ENCODE measurements at regions not wholly inside any gene's neighbourhood (a gene's known extent, or its start where the extent isn't known, plus 50 kb on each side); places are given as distances from the start of the nearest gene placed in this dataset.
A peak's percentile ranks its signal among the peaks of the same experiment; 100 is the strongest.

- peaks cover 2% of the 10 kb centered on the region for H3K9me3 ChIP-seq (ENCODE audit: low read depth, low read length)
- no peaks in the 10 kb centered on the region for H4K20me1 ChIP-seq (ENCODE audit: insufficient read depth, low read length)
- H3K4me3 ChIP-seq (ENCODE audit: insufficient read depth, low read length): no peak overlapping the region
- no peaks in the 10 kb centered on the region for H3K79me2 ChIP-seq (ENCODE audit: insufficient read depth, low read length)
- H3K36me3 ChIP-seq (ENCODE audit: insufficient read depth, low read length): no peaks in the 10 kb centered on the region
- no peak overlapping the region for H3K27ac ChIP-seq (ENCODE audit: low read depth, low read length)
- H2AFZ ChIP-seq (ENCODE audit: low read length): no peak overlapping the region
- no peak overlapping the region for H3K4me2 ChIP-seq (ENCODE audit: insufficient read depth, low read length)
- DNase-seq (ENCODE audit: insufficient read length, low spot score, missing footprints): peak; percentile 9
- no peak for TF ChIP-seq CTCF (IDR thresholded peaks at IDR 0.05; ENCODE audit: extremely low read depth, low read depth, low read length)
- no peaks in the 10 kb centered on the region for H3K27me3 ChIP-seq (ENCODE audit: insufficient read depth, low read length)
- no peaks in the 10 kb centered on the region for H3K4me1 ChIP-seq (ENCODE audit: insufficient read depth, low read length)
Measured at GRCh38 chr3:152664766-152665165, 170.2 kb upstream of the P2RY1 start.

GRCh38 chr3:152667267-152667666 is 167.7 kb upstream of the P2RY1 start:
- H3K36me3 ChIP-seq (ENCODE audit: insufficient read depth, low read length): no peaks in the 10 kb centered on the region
- no peaks in the 10 kb centered on the region for H4K20me1 ChIP-seq (ENCODE audit: insufficient read depth, low read length)
- H3K27me3 ChIP-seq (ENCODE audit: insufficient read depth, low read length): no peaks in the 10 kb centered on the region
- no peak overlapping the region for H2AFZ ChIP-seq (ENCODE audit: low read length)
- H3K4me1 ChIP-seq (ENCODE audit: insufficient read depth, low read length): no peaks in the 10 kb centered on the region
- no peak overlapping the region for H3K27ac ChIP-seq (ENCODE audit: low read depth, low read length)
- no peak overlapping the region for H3K4me3 ChIP-seq (ENCODE audit: insufficient read depth, low read length)
- DNase-seq (ENCODE audit: insufficient read length, low spot score, missing footprints): no peak
- no peaks in the 10 kb centered on the region for H3K79me2 ChIP-seq (ENCODE audit: insufficient read depth, low read length)
- H3K4me2 ChIP-seq (ENCODE audit: insufficient read depth, low read length): no peak overlapping the region
- no peaks in the 10 kb centered on the region for H3K9me3 ChIP-seq (ENCODE audit: low read depth, low read length)
- no peak for TF ChIP-seq CTCF (IDR thresholded peaks at IDR 0.05; ENCODE audit: extremely low read depth, low read depth, low read length)

- no peak for DNase-seq (ENCODE audit: insufficient read length, low spot score, missing footprints)
- Histone ChIP-seq H3K4me2 (ENCODE audit: insufficient read depth, low read length) (no peak overlapping the region), H3K4me1 (ENCODE audit: insufficient read depth, low read length) (no peaks in the 10 kb centered on the region), H3K79me2 (ENCODE audit: insufficient read depth, low read length) (no peaks in the 10 kb centered on the region), H3K4me3 (ENCODE audit: insufficient read depth, low read length) (no peak overlapping the region), H2AFZ (ENCODE audit: low read length) (no peak overlapping the region), H3K36me3 (ENCODE audit: insufficient read depth, low read length) (no peaks in the 10 kb centered on the region), H3K27me3 (ENCODE audit: insufficient read depth, low read length) (no peaks in the 10 kb centered on the region), H4K20me1 (ENCODE audit: insufficient read depth, low read length) (no peaks in the 10 kb centered on the region), H3K9me3 (ENCODE audit: low read depth, low read length) (no peaks in the 10 kb centered on the region), H3K27ac (ENCODE audit: low read depth, low read length) (no peak overlapping the region)
- TF ChIP-seq CTCF (IDR thresholded peaks at IDR 0.05; ENCODE audit: extremely low read depth, low read depth, low read length): no peak
Measured at GRCh38 chr3:152669560-152669959, 165.4 kb upstream of the P2RY1 start.

- H3K36me3 ChIP-seq (ENCODE audit: insufficient read depth, low read length): no peaks in the 10 kb centered on the region
- no peaks in the 10 kb centered on the region for H3K9me3 ChIP-seq (ENCODE audit: low read depth, low read length)
- H3K27ac ChIP-seq (ENCODE audit: low read depth, low read length): no peak overlapping the region
- H3K4me2 ChIP-seq (ENCODE audit: insufficient read depth, low read length): no peak overlapping the region
- no peaks in the 10 kb centered on the region for H4K20me1 ChIP-seq (ENCODE audit: insufficient read depth, low read length)
- H3K79me2 ChIP-seq (ENCODE audit: insufficient read depth, low read length): no peaks in the 10 kb centered on the region
- H2AFZ ChIP-seq (ENCODE audit: low read length): no peak overlapping the region
- no peak for TF ChIP-seq CTCF (IDR thresholded peaks at IDR 0.05; ENCODE audit: extremely low read depth, low read depth, low read length)
- no peaks in the 10 kb centered on the region for H3K4me1 ChIP-seq (ENCODE audit: insufficient read depth, low read length)
- no peak overlapping the region for H3K4me3 ChIP-seq (ENCODE audit: insufficient read depth, low read length)
- H3K27me3 ChIP-seq (ENCODE audit: insufficient read depth, low read length): no peaks in the 10 kb centered on the region
- DNase-seq (ENCODE audit: insufficient read length, low spot score, missing footprints): no peak
Measured at GRCh38 chr3:152671446-152672319, 163.2 kb upstream of the P2RY1 start.

All from osteoblast (primary cell).